HFFc6 (cell line): ENCODE measurements at regions not wholly inside any gene's neighbourhood (a gene's known extent, or its start where the extent isn't known, plus 50 kb on each side); places are given as distances from the start of the nearest gene placed in this dataset.

Experiments used
- DNase-seq: peaks from one replicate; pipeline ENCODE4 v3.0.0-alpha.2; 2018
- H3K27ac Mint-ChIP-seq: 2 replicates; pipeline ENCODE4 v1.8.0; 2020; ENCODE audit warnings: mild to moderate bottlenecking, mixed read lengths
- H3K27me3 Mint-ChIP-seq: 2 replicates; pipeline ENCODE4 v1.8.0; 2021; ENCODE audit warnings: mild to moderate bottlenecking, moderate library complexity, mixed read lengths; ENCODE audit not compliant: insufficient read depth
- H3K36me3 Mint-ChIP-seq: 2 replicates; pipeline ENCODE4 v1.8.0; 2021; ENCODE audit warnings: low read depth, mixed read lengths
- H3K4me1 Mint-ChIP-seq: 2 replicates; pipeline ENCODE4 v1.8.0; 2020; ENCODE audit warnings: low read depth, mixed read lengths
- H3K4me3 Mint-ChIP-seq: 2 replicates; pipeline ENCODE4 v1.8.0; 2020; ENCODE audit warnings: mild to moderate bottlenecking, moderate library complexity, mixed read lengths
- H3K9me3 Mint-ChIP-seq: 2 replicates; pipeline ENCODE4 v1.8.0; 2020; ENCODE audit warnings: mild to moderate bottlenecking, mixed read lengths
- TF ChIP-seq, protein P1 (sequence below): fragments of 200-600 bp; sonication (generic); IDR thresholded peaks from 2 replicates; pipeline ENCODE4 v1.5.0; 2021; ENCODE audit warnings: antibody characterized with exemption, mild to moderate bottlenecking

GRCh38 chr18:42414756-42415454 is 459.9 kb downstream of the PIK3C3 start:
- H3K27me3 Mint-ChIP-seq: no peaks in the 10 kb centered on the region
- H3K27ac Mint-ChIP-seq: no peak overlapping the region; the same call in 1 of the 2 replicates
- H3K36me3 Mint-ChIP-seq: no peaks in the 10 kb centered on the region
- H3K4me3 Mint-ChIP-seq: no peak overlapping the region
- H3K9me3 Mint-ChIP-seq: peaks cover 47% of the 10 kb centered on the region
- TF ChIP-seq, protein P1, sequence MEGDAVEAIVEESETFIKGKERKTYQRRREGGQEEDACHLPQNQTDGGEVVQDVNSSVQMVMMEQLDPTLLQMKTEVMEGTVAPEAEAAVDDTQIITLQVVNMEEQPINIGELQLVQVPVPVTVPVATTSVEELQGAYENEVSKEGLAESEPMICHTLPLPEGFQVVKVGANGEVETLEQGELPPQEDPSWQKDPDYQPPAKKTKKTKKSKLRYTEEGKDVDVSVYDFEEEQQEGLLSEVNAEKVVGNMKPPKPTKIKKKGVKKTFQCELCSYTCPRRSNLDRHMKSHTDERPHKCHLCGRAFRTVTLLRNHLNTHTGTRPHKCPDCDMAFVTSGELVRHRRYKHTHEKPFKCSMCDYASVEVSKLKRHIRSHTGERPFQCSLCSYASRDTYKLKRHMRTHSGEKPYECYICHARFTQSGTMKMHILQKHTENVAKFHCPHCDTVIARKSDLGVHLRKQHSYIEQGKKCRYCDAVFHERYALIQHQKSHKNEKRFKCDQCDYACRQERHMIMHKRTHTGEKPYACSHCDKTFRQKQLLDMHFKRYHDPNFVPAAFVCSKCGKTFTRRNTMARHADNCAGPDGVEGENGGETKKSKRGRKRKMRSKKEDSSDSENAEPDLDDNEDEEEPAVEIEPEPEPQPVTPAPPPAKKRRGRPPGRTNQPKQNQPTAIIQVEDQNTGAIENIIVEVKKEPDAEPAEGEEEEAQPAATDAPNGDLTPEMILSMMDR: no peak
- DNase-seq: no peak
- no peaks in the 10 kb centered on the region for H3K4me1 Mint-ChIP-seq

GRCh38 chr18:42417189-42417588 is 462.2 kb downstream of the PIK3C3 start:
- Mint-ChIP-seq H3K9me3 (peaks cover 44% of the 10 kb centered on the region), H3K4me1 (no peaks in the 10 kb centered on the region), H3K4me3 (no peak overlapping the region), H3K27ac (no peak overlapping the region), H3K27me3 (no peaks in the 10 kb centered on the region), H3K36me3 (no peaks in the 10 kb centered on the region)
- no peak for DNase-seq
- TF ChIP-seq, protein P1: no peak

- Mint-ChIP-seq H3K27me3 (no peaks in the 10 kb centered on the region), H3K9me3 (peaks cover 35% of the 10 kb centered on the region), H3K4me1 (no peaks in the 10 kb centered on the region), H3K27ac (no peak overlapping the region), H3K4me3 (no peak overlapping the region), H3K36me3 (no peaks in the 10 kb centered on the region)
- TF ChIP-seq, protein P1: no peak
- DNase-seq: no peak
Measured at GRCh38 chr18:42418121-42418520, 463.1 kb downstream of the PIK3C3 start.

GRCh38 chr18:42425025-42425424 is 470.0 kb downstream of the PIK3C3 start:
- TF ChIP-seq, protein P1: no peak
- Mint-ChIP-seq H3K4me3 (no peak overlapping the region), H3K4me1 (no peaks in the 10 kb centered on the region), H3K27ac (no peak overlapping the region), H3K36me3 (no peaks in the 10 kb centered on the region), H3K27me3 (no peaks in the 10 kb centered on the region), H3K9me3 (peaks cover 29% of the 10 kb centered on the region)
- no peak for DNase-seq

- H3K27me3 Mint-ChIP-seq: no peaks in the 10 kb centered on the region
- no peak overlapping the region for H3K27ac Mint-ChIP-seq
- no peak overlapping the region for H3K4me3 Mint-ChIP-seq
- TF ChIP-seq, protein P1: no peak
- no peak for DNase-seq
- peaks cover 29% of the 10 kb centered on the region for H3K9me3 Mint-ChIP-seq
- no peaks in the 10 kb centered on the region for H3K36me3 Mint-ChIP-seq
- no peaks in the 10 kb centered on the region for H3K4me1 Mint-ChIP-seq
Measured at GRCh38 chr18:42426496-42427015, 471.5 kb downstream of the PIK3C3 start.
